Thyroid gland (tissue), 4 donors: ENCODE measurements at regions not wholly inside any gene's neighbourhood (a gene's known extent, or its start where the extent isn't known, plus 50 kb on each side); places are given as distances from the start of the nearest gene placed in this dataset.

ENCODE experiments used
- DNase-seq, 2 donors: peaks; one replicate each; pipeline ENCODE4 v3.0.0-alpha.2; 2019
- H3K27ac ChIP-seq, 3 donors: fragments of 200-600 bp; sonication (generic); 1 replicate in 2 of 3; 2 replicates in 1 of 3; pipeline ENCODE4 v1.5.1; 2016 to 2019; ENCODE audit warnings: mild to moderate bottlenecking in 1 of 3, moderate library complexity in 1 of 3
- H3K27me3 ChIP-seq: fragments of 200-600 bp; sonication (generic); one replicate; pipeline ENCODE4 v1.5.1; 2019
- H3K36me3 ChIP-seq, 2 donors: fragments of 200-600 bp; sonication (generic); one replicate each; pipeline ENCODE4 v1.5.1; 2016 to 2019
- H3K4me1 ChIP-seq, 2 donors: fragments of 200-600 bp; sonication (generic); one replicate each; pipeline ENCODE4 v1.5.1; 2017 to 2019
- H3K4me3 ChIP-seq, 3 donors: fragments of 200-600 bp; sonication (generic); replicated peaks in 1 of 3; 1 replicate in 2 of 3; 2 replicates in 1 of 3; pipeline ENCODE4 v1.5.1; 2016; ENCODE audit warnings: mild to moderate bottlenecking in 1 of 3
- H3K9me3 ChIP-seq: fragments of 200-600 bp; sonication (generic); one replicate; pipeline ENCODE4 v1.5.1; 2017
- CTCF ChIP-seq, 6 experiments: fragments of 200-600 bp in 3 of 6; fragments of 450-650 bp in 3 of 6; sonication (generic) in 3 of 6; IDR thresholded peaks; one replicate each; pipeline ENCODE4 v1.5.1; 2016 to 2019; ENCODE audit warnings: antibody characterized with exemption in 6 of 6, mild to moderate bottlenecking in 2 of 6, inconsistent platforms in 1 of 6, moderate library complexity in 1 of 6
- POLR2A ChIP-seq, 2 donors: fragments of 450-650 bp; IDR thresholded peaks; one replicate each; pipeline ENCODE4 v1.6.1; 2017; ENCODE audit warnings: antibody characterized with exemption in 2 of 2, mild to moderate bottlenecking in 2 of 2, moderate library complexity in 1 of 2
- WGBS, 2 donors: methylation state at CpG; one replicate each; pipeline ENCODE4 v1.1.5; 2017; 5-methylcytosine and 5-hydroxymethylcytosine counted together
- intact Hi-C: fragments of 100-400 bp; cut with DNase I; formaldehyde crosslinking; loops from one replicate; pipeline ENCODE4 v1.15.1; 2023

GRCh38 chr3:28110869-28111268 is 130.6 kb upstream of the CMC1 start:
- no peak overlapping the region for H3K4me3 ChIP-seq
- H3K27me3 ChIP-seq, result no peaks in the 10 kb centered on the region
- DNase-seq, result no peak
- intact Hi-C loops, result no loop called here
- H3K36me3 ChIP-seq, result no peaks in the 10 kb centered on the region
- no peaks in the 10 kb centered on the region for H3K4me1 ChIP-seq
- no peak overlapping the region for H3K27ac ChIP-seq
- TF ChIP-seq CTCF (IDR thresholded peaks at IDR 0.05) (no peak), POLR2A (IDR thresholded peaks at IDR 0.05) (no peak)
- H3K9me3 ChIP-seq, result no peaks in the 10 kb centered on the region

- no peak overlapping the region for H3K4me3 ChIP-seq
- no peaks in the 10 kb centered on the region for H3K9me3 ChIP-seq
- no peaks in the 10 kb centered on the region for H3K4me1 ChIP-seq
- H3K36me3 ChIP-seq, result no peaks in the 10 kb centered on the region
- no peak for DNase-seq
- no peak overlapping the region for H3K27ac ChIP-seq
- H3K27me3 ChIP-seq, result no peaks in the 10 kb centered on the region
- 65 to 68% methylated on average over 4 of the region's 4 CpGs for WGBS, 2 donors
- TF ChIP-seq POLR2A (IDR thresholded peaks at IDR 0.05) (no peak), CTCF (IDR thresholded peaks at IDR 0.05) (no peak)
- intact Hi-C loops, result no loop called here
Measured at GRCh38 chr3:28114893-28115292, 126.5 kb upstream of the CMC1 start.

GRCh38 chr3:28115316-28115715 is 126.1 kb upstream of the CMC1 start:
- H3K27ac ChIP-seq, result no peak overlapping the region
- no peak overlapping the region for H3K4me3 ChIP-seq
- intact Hi-C loops, result no loop called here
- no peaks in the 10 kb centered on the region for H3K9me3 ChIP-seq
- DNase-seq, result no peak
- no peak for TF ChIP-seq POLR2A (IDR thresholded peaks at IDR 0.05)
- no peak for TF ChIP-seq CTCF (IDR thresholded peaks at IDR 0.05)
- no peaks in the 10 kb centered on the region for H3K36me3 ChIP-seq
- 97 to 100% methylated on average over 1 of the region's 1 CpG for WGBS, 2 donors
- no peaks in the 10 kb centered on the region for H3K4me1 ChIP-seq
- no peaks in the 10 kb centered on the region for H3K27me3 ChIP-seq

GRCh38 chr3:28117598-28117997 is 123.8 kb upstream of the CMC1 start:
- WGBS, 2 donors, result 88 to 89% methylated on average over 2 of the region's 2 CpGs
- no peak for TF ChIP-seq CTCF (IDR thresholded peaks at IDR 0.05)
- no peak for TF ChIP-seq POLR2A (IDR thresholded peaks at IDR 0.05)
- no peak overlapping the region for H3K4me3 ChIP-seq
- no peaks in the 10 kb centered on the region for H3K9me3 ChIP-seq
- H3K4me1 ChIP-seq, result no peaks in the 10 kb centered on the region
- H3K27ac ChIP-seq, result no peak overlapping the region
- no peak for DNase-seq
- no peaks in the 10 kb centered on the region for H3K27me3 ChIP-seq
- intact Hi-C loops, result no loop called here
- no peaks in the 10 kb centered on the region for H3K36me3 ChIP-seq

GRCh38 chr3:28118087-28118486 is 123.3 kb upstream of the CMC1 start:
- Histone ChIP-seq H3K4me3 (no peak overlapping the region), H3K9me3 (no peaks in the 10 kb centered on the region), H3K27ac (no peak overlapping the region), H3K36me3 (no peaks in the 10 kb centered on the region), H3K27me3 (no peaks in the 10 kb centered on the region), H3K4me1 (no peaks in the 10 kb centered on the region)
- 49 to 68% methylated on average over 1 of the region's 1 CpG for WGBS, 2 donors
- TF ChIP-seq POLR2A (IDR thresholded peaks at IDR 0.05) (no peak), CTCF (IDR thresholded peaks at IDR 0.05) (no peak)
- intact Hi-C loops, result no loop called here
- no peak for DNase-seq
